ENCODE measurements at regions not wholly inside any gene's neighbourhood (a gene's known extent, or its start where the extent isn't known, plus 50 kb on each side); places are given as distances from the start of the nearest gene placed in this dataset.

GRCh38 chr17:72369366-72369765, 248.5 kb downstream of the SOX9 start:
- Histone ChIP-seq H3K4me3 (ENCODE audit: low read depth, low read length) (no peak overlapping the region), H3K27me3 (replicated peaks) (no peaks in the 10 kb centered on the region), H3K27ac (no peak overlapping the region), H3K36me3 (replicated peaks) (no peaks in the 10 kb centered on the region)
- no peak for DNase-seq
- in situ Hi-C loops (cut with HindIII; ENCODE audit: low pct_ligation_motif_present, low sequenced_read_pairs), result no loop called here
- no peak for TF ChIP-seq CTCF (IDR thresholded peaks at IDR 0.05; ENCODE audit: low read depth, low read length, missing control alignments)

- no peaks in the 10 kb centered on the region for H3K27me3 ChIP-seq (replicated peaks)
- in situ Hi-C loops (cut with HindIII; ENCODE audit: low pct_ligation_motif_present, low sequenced_read_pairs), result no loop called here
- no peak overlapping the region for H3K4me3 ChIP-seq (ENCODE audit: low read depth, low read length)
- no peak for TF ChIP-seq CTCF (IDR thresholded peaks at IDR 0.05; ENCODE audit: low read depth, low read length, missing control alignments)
- DNase-seq, result peak; percentile 55
- no peak overlapping the region for H3K27ac ChIP-seq
- H3K36me3 ChIP-seq (replicated peaks), result no peaks in the 10 kb centered on the region
Observed at GRCh38 chr17:72370819-72371218, 250.0 kb downstream of the SOX9 start.

- no peak for DNase-seq
- H3K4me3 ChIP-seq (ENCODE audit: low read depth, low read length), result no peak overlapping the region
- no peak for TF ChIP-seq CTCF (IDR thresholded peaks at IDR 0.05; ENCODE audit: low read depth, low read length, missing control alignments)
- no peak overlapping the region for H3K27ac ChIP-seq
- no peaks in the 10 kb centered on the region for H3K36me3 ChIP-seq (replicated peaks)
- in situ Hi-C loops (cut with HindIII; ENCODE audit: low pct_ligation_motif_present, low sequenced_read_pairs), result no loop called here
- H3K27me3 ChIP-seq (replicated peaks), result no peaks in the 10 kb centered on the region
Observed at GRCh38 chr17:72372185-72372584, 251.4 kb downstream of the SOX9 start.

- no peak for DNase-seq
- in situ Hi-C loops (cut with HindIII; ENCODE audit: low pct_ligation_motif_present, low sequenced_read_pairs), result no loop called here
- H3K4me3 ChIP-seq (ENCODE audit: low read depth, low read length), result no peak overlapping the region
Observed at GRCh38 chr17:72373910-72374741, 253.3 kb downstream of the SOX9 start.

GRCh38 chr17:72376526-72377345, 255.9 kb downstream of the SOX9 start:
- Histone ChIP-seq H3K4me3 (ENCODE audit: low read depth, low read length) (no peak overlapping the region), H3K36me3 (replicated peaks) (no peaks in the 10 kb centered on the region), H3K27me3 (replicated peaks) (no peaks in the 10 kb centered on the region), H3K27ac (no peak overlapping the region)
- no peak for DNase-seq
- in situ Hi-C loops (cut with HindIII; ENCODE audit: low pct_ligation_motif_present, low sequenced_read_pairs), result no loop called here
- TF ChIP-seq CTCF (IDR thresholded peaks at IDR 0.05; ENCODE audit: low read depth, low read length, missing control alignments), result no peak

More at GRCh38 chr17:72373910-72374741, 253.3 kb downstream of the SOX9 start:
- no peak for TF ChIP-seq CTCF (IDR thresholded peaks at IDR 0.05; ENCODE audit: low read depth, low read length, missing control alignments)
- Histone ChIP-seq H3K27ac (no peak overlapping the region), H3K27me3 (replicated peaks) (no peaks in the 10 kb centered on the region), H3K36me3 (replicated peaks) (no peaks in the 10 kb centered on the region)

Data from brain microvascular endothelial cell (primary cell).